GM19025 (cell line): ENCODE measurements at regions not wholly inside any gene's neighbourhood (a gene's known extent, or its start where the extent isn't known, plus 50 kb on each side); places are given as distances from the start of the nearest gene placed in this dataset.

Experiments used
- ATAC-seq: cut with Tn5 transposase; IDR thresholded peaks from one replicate; pipeline ENCODE4 v1.9.1; 2021; ENCODE audit warnings: mild to moderate bottlenecking, low read depth, moderate library complexity; ENCODE audit not compliant: unreplicated experiment

DNA sequence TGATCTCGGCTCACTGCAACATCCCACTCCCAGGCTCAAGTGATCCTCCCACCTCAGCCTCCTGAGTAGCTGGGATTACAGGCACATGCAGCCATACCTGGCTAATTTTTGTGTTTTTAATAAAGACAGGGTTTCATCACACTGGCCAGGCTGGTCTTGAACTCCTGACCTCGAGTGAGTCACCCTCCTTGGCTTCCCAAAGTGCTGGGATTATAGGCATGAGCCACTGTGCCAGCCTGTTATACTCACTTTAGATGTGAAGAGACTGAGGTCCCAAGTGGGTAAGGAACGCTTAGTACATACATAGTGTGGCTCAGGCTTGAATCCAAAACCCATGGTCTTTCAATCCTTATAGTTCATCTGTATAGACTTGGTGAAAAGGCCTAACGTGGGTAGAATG, 63.7 kb upstream of the EPS8L3 start:
- ATAC-seq: no peak

GRCh38 chr1:109826930-109827349, 63.2 kb upstream of the EPS8L3 start:
- no peak for ATAC-seq

- no peak for ATAC-seq
Measured at GRCh38 chr1:109826446-109826845, 62.7 kb upstream of the EPS8L3 start.

- ATAC-seq: no peak
Measured at GRCh38 chr1:109824349-109825115, 60.8 kb upstream of the EPS8L3 start.

DNA sequence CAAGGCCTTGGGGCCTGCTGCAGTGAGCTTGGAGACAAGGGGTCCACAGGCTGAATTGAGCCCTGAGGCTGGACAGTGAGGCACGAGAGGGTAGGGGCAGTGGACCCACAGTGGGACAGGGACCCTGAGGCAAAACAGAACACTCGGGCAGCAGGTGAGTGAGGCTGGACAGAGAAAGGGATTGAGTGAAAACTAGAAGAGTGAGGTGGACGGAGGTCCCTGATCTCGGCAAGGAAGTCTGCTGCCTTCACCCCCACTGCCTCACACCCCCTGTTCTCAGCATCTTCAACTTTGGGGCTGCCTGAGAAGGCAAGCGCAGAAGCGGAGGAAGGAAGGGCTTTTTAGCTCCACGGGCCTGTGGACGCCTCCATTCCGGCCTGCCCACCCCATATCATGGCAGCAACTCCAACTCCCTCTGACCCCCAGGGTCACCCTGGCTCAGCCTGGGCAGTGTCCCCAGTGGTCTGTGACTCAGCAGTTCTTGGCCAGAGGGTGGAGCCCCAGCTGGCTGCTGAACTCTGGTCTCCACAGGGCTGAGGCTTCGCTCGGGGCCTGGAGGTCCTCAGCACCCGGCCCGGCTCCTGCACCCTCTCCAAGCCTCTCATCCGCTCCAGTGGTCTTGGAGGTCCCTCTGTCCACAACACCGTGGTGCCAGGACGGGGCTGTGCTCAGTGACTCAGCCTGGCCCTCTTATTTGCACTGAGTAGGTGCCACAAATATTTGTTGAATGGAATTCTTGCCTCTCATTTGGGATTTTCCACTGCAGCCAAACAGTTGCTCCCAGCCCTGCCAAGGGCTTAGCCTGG, 60.0 kb upstream of the EPS8L3 start:
- no peak for ATAC-seq

DNA sequence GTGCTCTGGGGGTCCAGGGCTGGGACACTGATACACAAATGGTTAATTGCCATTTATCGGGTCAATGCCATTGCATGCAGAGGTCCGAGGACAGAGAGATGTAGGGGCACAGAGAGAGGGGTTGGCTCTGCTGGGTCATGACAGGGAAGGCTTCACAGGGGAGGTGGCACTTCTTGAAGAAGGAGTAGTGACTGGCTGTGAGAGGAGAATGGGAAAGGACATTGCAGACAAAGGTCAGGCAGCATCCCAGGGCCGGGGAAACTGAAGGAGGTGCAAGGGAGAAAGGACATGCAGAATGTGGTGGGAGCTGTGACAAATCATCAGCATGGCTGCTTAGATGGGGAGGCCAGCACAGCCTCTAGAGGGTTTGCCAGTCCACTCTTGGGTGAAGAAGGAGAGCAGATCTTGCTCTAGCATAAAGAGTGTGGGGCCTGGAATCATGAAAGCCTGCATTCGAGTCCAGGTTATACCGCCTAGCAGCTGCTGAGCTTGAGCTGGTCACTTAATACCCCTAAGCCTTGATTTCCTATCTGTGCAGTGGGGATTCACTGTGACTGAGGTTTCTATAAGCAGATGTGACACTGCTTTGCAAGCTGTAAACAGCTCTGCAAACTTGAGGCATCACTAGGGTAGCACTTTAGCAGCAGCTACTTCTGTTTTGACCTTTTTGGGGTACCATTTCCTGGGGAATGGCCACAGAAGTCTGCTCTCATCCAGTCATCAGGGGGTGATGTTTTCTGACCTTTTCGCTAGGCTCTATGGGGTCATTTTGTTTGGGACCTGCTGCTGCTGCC, 59.2 kb upstream of the EPS8L3 start:
- no peak for ATAC-seq

DNA sequence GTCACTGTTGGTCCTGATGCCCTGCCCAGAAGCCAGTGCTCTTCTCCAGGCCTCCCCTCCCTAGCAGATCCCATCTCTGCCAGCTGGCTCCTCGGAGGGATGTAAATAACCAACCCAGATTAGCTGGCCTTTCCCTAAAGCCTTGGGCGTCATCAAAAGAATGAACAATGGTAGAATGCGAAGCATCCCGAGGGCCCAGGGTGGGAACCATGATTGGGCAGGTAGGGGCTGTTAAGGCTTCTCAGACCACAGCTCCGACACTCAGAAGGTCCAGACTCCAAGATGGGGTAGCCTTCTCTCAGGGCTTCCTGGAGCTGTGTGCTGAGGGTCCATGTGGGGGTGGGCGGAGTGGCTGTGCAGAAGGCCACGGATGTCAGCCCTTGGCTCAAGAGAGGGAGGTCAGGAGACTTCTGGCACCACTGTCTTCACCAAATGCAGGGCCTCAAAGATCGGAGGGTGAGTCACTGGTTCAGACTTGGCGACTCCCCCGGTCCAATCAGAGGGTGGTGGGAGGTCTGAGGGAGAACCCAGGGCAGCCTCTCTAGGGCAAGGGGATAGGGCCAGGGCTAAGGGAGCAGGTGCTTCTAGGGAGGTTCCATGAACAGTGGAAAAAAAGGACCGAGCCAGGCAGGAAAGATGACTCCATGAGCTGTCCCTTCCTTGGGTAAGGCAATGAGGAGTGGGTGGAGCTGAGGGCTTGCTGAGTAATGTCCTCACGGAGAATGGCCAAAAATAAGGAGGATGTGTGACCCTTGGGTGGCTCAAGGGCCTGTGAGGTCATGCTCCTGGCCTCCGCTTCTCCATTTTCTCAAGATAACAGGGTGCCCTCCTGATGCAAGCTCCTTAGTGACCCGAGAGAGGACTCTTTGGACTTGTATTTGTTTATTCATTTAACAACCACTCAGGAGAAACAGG, 58.4 kb upstream of the EPS8L3 start:
- no peak for ATAC-seq

DNA sequence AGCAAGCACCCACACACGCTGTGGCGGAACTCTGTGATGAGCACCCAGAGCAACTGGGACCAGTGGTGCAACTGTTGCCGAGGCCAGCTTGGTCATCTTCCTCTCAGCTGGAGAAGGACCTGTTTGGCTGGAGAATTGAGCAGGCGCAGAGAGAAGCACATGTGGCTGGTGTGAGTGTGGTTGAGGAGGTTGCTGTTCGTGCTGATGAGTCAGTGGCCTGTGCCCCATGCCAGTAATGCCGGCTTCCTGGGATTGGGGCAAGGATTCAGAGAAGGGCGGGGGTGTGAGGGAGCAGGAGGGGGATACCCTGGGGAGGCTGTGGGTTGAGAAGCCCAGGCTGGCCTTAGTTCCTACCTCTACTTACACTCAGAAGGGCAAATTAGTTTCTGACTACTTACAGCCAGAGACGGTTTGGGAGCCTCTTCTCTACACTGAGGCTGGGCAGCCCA, 57.5 kb upstream of the EPS8L3 start:
- ATAC-seq: no peak

DNA sequence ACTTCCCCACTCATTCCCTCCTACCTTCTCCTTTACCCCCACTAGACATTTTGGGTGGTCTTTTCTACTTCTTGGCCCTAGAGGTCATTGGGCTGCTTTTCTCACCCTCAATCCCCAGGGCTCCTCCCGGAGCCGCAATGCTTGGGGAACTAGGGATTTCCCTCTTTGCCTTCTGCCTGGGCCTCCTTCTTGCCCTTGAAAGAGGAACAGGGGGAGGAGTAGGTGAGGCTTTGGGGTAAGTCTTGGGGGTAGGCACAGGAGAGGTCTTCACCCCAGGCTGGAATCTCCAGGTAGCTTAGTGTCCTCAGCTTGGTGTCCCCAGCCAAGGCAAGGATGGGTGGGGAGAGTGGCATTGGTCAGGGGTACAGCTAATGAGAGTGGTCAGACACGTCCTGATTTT, 56.2 kb upstream of the EPS8L3 start:
- ATAC-seq: no peak

DNA sequence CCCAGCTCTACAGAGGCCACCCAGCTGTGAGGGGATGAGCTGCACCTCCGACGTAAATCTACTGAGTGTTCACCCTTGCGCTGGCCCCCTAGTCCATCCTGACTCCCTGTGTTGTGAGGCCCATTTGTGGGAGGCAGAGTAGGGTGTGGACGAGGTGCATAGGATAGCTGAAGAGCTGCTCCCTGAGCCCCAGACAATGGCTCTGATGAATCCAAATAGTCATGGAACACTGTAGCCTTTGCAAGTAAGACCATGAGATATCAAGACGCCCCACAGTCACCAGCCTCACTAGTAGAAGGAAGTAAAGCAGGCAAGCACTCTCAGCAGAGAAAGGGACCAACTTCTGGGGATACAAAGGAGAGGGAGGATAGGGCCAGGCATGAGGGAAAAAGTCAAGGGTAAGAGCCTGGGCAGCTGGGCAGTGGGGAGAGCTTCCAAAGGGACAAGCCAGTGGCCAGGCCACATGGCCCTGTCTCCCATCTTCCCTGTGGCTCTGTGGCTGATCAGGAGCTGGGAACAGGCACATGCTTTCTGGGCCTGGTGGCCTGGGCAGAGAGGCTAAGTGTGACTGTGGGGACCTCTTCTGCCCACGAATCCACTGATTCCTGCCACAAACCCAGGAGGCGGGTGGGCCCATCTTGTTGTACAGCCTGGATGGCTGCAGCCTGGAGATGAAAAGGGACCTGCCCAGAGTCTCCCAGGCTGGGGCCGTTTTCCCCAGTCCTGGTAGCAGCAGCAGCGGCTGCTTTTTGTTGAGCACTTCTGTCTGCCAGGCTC, 55.5 kb upstream of the EPS8L3 start:
- ATAC-seq: no peak

DNA sequence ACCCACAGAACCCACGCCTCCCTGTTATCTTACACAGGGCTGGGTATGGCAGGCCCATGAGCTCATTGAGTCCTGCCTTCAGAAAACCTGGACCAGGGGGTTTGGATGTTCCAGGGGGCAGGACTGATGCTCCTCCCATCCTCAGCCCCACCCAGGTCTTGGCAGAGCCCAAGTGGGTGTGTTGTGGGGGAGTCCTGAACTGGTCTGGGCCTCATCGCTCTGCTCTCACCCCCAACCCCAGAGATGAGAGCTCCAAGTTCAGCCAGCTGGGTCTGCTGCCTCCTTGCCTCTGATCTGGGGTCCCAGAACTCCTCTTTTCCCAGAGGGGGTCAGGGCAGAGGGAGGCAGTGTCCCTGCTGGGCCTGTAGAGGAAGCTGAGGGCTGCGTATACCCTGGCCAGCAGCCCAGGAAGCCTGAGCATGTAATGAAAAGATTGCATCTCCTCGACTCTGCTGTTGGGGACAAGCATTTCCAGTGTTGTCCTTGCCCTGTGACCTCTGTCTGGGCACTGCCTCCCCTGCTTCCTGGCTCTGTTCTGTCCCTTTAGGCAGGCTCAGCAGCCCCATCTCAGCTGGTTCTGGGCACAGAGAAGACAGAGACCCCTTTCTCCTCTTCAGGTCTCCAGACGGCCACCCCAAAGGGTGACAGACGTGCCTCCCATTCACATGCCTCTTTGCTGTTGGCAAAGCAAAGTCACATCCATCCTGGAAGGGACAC, 54.7 kb upstream of the EPS8L3 start:
- ATAC-seq: no peak

DNA sequence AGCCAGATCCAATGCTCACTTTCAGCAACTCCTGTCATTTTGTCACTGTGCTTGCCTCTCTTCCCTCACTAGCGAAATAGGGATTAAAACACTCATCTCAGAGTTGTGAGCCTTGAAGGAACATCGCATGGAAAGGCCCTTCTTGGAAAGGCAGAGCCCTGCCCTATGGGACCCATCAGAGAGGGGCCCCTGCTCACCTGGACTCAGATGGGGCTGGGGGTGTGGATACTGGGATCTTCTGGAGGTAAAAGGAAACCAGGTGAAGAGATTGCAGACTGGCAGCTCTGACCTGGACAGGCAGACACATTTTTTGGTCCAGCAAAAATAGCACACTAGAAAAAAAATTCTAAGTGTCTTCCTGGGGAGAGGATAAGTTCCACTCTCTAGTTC, 54.2 kb upstream of the EPS8L3 start:
- ATAC-seq: no peak

DNA sequence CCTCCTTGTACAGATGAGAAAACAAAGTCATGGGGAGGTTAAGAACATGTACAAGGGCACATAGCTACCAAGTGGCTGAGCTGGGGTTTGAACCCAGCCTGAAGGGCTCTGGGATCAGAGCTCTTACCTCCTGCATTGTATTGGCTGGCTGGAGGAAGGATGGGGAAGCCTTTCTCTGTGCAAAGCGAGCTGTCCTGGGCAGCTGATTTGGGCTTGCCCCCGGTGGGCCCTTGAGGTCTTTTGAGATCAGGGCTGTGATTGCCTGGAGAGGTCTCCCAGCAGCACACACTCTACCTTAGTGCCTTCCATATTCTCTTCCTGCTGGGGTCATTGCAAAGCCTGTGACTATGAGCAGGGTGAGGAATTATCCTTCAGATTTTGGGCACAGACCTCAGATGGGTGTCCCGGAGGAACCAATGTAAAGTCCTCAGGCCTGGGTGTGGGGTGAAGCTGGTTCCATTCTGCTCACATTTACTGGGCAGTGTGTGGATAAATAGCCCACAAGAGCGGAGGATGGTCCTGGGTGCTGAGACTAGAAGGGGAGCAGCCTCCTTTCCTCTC, 53.3 kb upstream of the EPS8L3 start:
- no peak for ATAC-seq

DNA sequence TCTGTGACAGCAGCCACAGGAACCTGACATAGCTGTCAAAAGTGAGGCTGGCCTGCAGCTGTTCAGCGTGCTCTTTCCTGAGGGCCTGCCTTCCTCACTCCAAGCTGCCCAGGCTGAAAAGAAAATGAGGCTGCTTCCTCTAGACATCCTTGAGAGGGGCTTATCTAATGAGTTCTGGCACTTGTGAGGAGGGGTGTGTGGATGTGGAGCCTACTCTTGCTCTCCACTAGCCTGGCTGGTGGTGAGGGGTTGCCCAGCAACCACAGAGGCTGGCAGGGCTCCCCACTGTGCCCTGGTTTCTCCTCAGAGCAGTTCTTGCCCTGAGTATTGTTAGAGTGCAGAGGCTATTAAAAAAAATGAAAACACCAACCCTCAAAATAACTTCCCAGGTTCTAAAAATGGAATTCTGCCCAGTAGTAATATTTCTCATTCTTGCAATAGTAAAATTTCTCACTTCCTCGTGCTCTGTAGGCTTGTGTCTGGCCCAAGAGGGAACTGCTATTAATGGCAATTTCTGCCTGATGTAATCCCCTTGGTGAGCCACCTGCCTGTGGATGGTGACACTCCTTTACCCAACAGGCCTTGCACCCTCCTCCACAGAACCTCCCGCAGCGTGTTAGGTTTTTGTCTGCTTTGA, 52.6 kb upstream of the EPS8L3 start:
- ATAC-seq: peak; percentile 91

- ATAC-seq: no peak
Measured at GRCh38 chr1:109815809-109816174, 52.1 kb upstream of the EPS8L3 start.

DNA sequence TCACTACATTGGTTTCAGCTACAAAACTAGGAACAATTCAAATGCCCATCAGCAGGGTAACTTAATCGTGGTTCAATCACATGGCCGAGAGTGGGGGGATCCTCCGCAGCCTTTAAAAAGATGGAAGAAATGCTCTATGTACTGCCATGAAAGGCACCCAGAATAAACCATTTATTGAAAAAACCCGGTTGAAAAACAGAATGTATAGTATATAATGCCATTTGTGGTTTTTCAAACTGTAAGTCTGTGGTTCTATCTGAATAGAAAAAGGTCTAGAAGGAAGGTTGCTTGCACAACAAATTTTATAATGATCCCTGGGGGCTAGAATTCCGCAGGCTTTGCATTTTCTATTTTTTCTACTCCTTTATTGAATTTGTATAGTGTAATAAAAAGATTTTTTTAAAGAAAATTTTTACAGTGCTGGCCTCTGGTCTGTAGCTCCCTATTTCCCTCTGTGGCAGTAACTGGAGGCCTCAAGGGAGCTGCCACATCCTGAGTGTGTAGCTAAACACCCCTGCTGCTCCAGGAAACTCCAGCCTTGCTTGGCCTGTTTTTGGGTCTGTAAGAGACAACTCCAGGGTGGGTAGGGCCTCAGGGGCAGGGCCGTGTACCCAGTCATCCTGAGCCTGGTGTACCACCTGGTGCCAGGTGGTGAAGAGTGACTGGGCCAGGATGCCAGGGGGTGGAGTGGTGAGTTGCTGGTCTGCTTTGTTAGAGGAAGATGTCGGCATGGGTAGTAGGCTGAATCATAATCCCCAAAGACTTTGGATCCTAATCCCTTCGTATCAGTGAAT, 51.5 kb upstream of the EPS8L3 start:
- ATAC-seq: no peak

DNA sequence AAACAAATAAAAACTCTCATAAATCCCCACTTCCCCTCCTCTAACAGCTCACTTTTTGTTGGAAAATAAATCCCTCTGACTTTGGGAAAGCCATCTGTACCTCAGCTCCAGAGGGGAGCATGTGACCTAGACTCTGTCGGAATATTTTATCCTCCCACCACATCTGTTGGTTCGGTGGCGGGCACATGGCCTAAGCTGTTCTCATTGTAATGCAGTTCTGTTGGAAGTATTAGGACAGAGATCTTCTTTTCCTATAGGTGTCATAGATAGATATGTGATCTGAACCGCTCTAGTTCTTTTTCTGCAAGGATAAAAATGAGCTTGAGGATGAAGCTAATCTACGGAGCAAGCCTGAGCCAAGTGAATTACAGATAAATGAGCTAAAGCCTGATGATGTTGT, 50.5 kb upstream of the EPS8L3 start:
- no peak for ATAC-seq
